HG02840 (cell line): ENCODE measurements at regions not wholly inside any gene's neighbourhood (a gene's known extent, or its start where the extent isn't known, plus 50 kb on each side); places are given as distances from the start of the nearest gene placed in this dataset.
"Not testable (repeated sequence)": the region's sequence is repeated elsewhere in the genome, so short reads cannot be mapped to it uniquely, and the experiment has no call there.

Experiments
- ATAC-seq: cut with Tn5 transposase; IDR thresholded peaks from one replicate; pipeline ENCODE4 v1.9.1; 2021; ENCODE audit warnings: mild to moderate bottlenecking, moderate library complexity, moderate number of reproducible peaks; ENCODE audit not compliant: unreplicated experiment, low FRiP score

DNA sequence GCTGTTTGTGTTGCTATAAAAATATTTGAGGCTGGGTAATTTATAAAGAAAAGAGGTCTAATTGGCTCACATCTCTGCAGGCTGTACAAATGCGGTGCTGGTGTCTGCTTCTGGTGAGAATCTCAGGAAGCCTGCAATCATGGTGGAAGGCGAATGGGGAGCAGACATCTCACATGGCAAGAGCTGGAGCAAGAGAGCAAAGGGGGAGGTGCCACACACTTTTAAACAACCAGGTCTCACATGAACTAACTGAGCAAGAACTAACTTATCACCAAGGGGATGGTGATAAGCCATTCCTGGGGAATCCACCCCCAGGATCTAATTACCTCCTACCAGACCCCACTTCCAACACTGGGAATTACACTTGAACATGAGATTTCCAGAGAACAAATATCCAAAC, 300.7 kb upstream of the MDGA2 start:
- no peak for ATAC-seq

DNA sequence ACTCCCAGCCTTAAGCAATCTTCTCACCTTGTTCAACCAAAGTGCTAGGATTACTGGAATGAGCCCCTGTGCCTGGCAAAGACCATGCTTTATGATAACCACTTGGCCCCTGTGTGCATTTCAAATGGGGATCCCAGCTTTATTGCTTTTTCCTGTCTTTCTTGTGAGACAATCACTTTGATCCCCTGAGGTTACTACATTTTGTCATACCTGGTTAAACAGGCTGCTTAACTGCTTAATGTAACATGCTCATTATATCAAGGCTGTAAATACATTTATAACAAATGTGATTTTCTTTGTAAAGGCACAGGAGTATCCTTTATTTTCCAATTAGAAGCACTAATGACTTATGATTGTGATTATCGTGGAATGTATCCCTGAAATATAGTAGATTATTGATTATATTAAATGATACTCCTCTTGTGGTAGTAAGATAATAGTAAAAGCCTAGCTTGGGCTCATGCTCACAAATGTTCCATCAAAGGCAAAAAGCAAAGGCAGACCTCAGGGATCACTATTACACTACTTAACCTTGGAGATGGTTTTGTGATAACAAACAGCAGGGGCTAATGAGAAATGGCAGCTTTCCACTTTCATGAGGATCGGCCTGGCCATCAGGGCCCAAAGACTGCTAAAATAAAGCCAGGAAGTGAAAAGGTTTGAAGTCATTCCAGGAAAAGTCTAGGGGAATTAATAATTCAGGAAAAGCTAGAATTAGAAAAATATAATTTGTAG, 290.8 kb upstream of the MDGA2 start:
- ATAC-seq: no peak

DNA sequence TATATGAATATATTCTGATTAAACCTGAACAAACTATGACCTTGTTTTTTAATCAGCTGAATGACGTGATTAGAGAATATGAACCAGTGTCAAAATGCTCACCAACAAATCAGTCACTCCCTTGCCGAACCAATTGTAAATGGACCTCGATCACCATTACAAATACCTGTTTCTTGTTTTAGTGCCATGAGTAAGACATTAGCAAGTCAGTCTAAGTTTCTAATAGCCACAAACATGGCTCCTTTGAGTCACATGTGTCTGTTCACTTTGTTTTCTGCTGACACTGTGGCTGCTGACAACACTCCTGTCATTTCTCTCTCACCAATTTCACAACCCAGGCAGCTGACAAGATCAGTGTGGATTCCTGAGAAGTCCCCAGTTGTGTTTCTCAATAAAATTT, 286.2 kb upstream of the MDGA2 start:
- no peak for ATAC-seq

- ATAC-seq: no peak
Measured at GRCh38 chr14:47959740-47960139, 284.3 kb upstream of the MDGA2 start.

- ATAC-seq: no peak
Measured at GRCh38 chr14:47949006-47949405, 273.6 kb upstream of the MDGA2 start.

- no peak for ATAC-seq
Measured at GRCh38 chr14:47935332-47935731, 259.9 kb upstream of the MDGA2 start.

DNA sequence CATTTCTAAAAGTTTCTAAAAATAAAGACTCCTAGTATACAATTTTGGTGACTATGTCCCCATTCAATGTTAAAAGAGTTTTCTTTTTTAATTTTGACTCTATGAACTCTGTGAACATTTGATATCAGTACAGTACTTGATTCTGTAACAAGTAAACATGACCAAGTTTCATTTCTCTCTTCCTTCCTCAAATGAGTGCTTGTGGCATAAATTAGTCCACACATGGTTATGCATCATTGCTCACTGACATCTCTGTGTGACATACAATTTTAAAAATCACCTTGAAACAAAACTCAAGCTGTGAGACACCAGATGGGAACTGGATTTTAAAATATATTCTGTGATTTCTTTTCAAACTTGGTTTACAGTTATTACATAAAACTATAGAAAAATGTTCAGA, 253.9 kb upstream of the MDGA2 start:
- ATAC-seq: no peak

DNA sequence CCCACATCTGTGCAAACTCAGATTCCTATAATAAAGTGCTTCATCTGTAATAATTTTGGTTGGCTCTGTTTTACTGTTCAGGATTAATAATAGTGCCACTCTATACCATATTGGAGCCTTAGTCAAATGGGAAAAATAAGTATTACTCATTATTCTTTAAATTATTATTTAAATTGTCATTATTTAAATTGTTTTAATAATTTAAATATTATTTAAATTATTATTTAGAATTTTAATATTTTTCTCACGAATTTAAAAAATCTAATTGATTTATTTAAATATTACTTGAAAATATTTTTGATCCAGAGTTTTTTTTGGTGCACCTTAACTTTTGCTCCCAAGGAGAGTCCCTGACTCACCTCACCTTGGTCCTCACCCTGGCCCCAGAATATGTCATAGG, 245.7 kb upstream of the MDGA2 start:
- ATAC-seq: no peak

GRCh38 chr14:47919997-47920396, 244.6 kb upstream of the MDGA2 start:
- no peak for ATAC-seq

GRCh38 chr14:47919334-47919846, 244.0 kb upstream of the MDGA2 start:
- no peak for ATAC-seq

GRCh38 chr14:47917344-47917954, 242.0 kb upstream of the MDGA2 start:
- ATAC-seq: no peak

GRCh38 chr14:47901141-47901540, 225.7 kb upstream of the MDGA2 start:
- ATAC-seq: not testable (repeated sequence)

- ATAC-seq: no peak
Measured at GRCh38 chr14:47899685-47900084, 224.3 kb upstream of the MDGA2 start.

GRCh38 chr14:47874350-47874749, 198.9 kb upstream of the MDGA2 start:
- no peak for ATAC-seq

DNA sequence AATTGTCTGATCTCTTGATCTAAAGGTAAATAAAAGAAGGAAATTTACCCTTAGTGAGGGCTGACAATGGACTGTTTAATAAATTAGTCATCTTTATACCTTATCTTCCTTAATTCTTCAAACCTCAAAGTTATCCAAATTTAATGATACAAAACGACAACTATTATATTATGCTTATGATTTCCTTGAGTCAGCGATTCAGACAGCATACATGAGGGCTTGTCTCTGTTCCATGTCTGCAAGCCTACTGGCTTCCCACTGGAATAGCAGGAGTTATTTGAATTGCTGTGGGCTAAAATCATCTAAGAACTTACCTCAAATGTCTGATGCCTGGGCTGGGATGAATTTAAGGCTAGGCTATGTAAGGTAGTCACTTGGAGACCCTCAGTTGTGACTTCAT, 197.2 kb upstream of the MDGA2 start:
- ATAC-seq: no peak

- no peak for ATAC-seq
Measured at GRCh38 chr14:47863441-47863840, 188.0 kb upstream of the MDGA2 start.

DNA sequence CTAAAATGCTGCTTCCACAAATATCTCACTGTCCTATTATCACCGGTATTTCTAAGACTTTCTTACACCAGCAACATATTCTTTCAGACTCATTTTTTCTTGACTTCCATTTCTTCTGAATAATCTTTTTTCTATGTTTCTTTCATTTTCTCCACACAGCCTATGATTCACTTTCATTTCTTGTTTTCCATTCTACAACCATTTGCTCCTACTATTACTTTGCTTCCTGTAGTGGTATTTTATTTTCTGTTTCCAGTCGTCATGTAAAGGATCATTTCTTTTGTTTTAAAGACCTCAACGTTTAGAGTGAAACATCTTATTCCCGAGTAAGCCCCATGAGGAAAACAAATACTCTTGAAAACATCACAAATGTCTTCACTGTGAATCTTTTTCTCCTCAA, 182.2 kb upstream of the MDGA2 start:
- no peak for ATAC-seq

DNA sequence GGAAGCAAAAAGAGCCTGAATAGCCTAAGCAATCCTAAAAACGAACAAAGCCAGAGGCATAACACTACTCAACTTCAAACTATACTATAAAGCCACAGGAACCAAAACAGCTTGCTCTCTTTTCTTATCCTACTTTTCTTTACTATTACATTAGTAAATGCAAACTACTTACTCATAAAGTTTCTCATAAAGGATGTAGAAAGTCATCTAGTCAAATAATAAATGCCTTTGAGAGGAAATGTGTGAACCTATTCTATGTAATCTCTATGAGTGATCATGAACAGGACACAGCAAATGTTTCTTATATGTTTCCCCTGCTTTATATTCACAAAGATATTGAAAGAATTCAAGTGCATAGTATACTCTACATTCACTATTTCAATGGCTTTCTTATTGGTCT, 176.9 kb upstream of the MDGA2 start:
- no peak for ATAC-seq

DNA sequence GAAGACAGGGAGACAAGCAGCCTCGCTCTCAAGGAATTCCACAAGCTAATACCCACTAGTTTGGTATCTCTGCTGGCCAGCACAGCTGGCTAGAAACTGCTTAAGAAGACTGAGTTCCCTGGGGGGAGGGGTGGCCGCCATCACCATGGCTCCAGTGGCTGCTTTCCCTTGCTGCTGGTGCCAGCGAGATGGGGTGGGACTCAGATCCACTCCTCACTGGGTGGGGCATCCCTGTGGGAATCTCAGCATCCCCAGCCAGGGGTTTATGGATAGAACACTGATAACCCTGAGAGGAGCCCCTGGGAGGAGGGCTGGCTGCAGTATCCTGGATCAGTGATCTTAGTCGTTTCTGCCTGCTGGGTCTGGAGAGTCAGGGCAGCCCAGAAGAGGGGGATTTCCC, 170.6 kb upstream of the MDGA2 start:
- ATAC-seq: no peak

DNA sequence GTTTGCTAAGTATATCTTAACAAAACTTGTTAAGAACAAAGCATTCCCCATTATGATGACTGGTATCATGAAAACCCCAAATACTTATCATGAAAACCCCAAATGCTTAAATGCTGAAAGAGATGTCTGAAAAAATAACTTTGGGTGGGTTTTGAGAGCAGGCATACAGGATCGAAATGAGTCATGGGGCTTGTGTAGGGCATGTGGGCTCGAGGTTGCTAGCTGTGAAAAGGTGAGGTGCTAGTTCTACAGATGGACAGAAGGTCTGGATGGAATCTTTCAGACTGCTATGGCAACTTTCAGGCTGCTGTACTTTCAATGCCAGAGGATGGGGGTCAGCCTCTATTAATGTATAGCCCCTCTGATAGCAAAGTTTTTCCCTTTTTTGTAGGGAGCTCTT, 167.8 kb upstream of the MDGA2 start:
- no peak for ATAC-seq

GRCh38 chr14:47833011-47833410, 157.6 kb upstream of the MDGA2 start:
- no peak for ATAC-seq

DNA sequence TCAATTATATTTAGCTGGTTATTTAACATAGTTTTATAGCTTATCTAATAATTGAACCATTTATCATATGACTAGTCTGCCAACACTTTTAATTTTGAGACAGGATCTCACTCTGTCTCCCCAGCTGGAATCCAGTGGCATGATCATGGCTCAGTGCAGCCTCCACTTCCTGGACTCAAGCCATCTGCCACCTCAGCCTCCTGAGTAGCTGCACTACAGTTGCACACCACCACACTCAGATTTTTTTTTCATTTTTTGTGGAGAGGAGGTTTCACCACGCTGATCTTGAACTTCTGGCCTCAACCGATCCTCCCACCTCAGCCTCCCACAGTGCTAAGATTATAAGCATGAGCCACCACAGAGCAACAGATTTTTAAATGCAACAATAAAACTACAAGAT, 151.4 kb upstream of the MDGA2 start:
- ATAC-seq: no peak
